ENCODE measurements at regions not wholly inside any gene's neighbourhood (a gene's known extent, or its start where the extent isn't known, plus 50 kb on each side); places are given as distances from the start of the nearest gene placed in this dataset.

GRCh38 chr3:145015253-145015652, 1043.6 kb downstream of the DIPK2A start:
- no peak for TF ChIP-seq CTCF (IDR thresholded peaks at IDR 0.05)
- TF ChIP-seq POLR2A (IDR thresholded peaks at IDR 0.05), result no peak
- no peak for TF ChIP-seq EP300 (IDR thresholded peaks at IDR 0.05)

Measured in tibial nerve (tissue), 4 donors.